GM12875 (cell line): ENCODE measurements at regions not wholly inside any gene's neighbourhood (a gene's known extent, or its start where the extent isn't known, plus 50 kb on each side); places are given as distances from the start of the nearest gene placed in this dataset.

Experiments
- H3K4me3 ChIP-seq: one replicate; pipeline ENCODE4 v1.5.1; 2011; ENCODE audit warnings: low read depth, low read length, control low read depth
- TF ChIP-seq, protein P1 (sequence below): IDR thresholded peaks from 2 replicates; pipeline ENCODE4 v1.5.1; 2011; ENCODE audit warnings: low read depth, mild to moderate bottlenecking, control low read depth, inconsistent platforms, low read length, moderate library complexity, borderline replicate concordance; ENCODE audit not compliant: insufficient read depth

DNA sequence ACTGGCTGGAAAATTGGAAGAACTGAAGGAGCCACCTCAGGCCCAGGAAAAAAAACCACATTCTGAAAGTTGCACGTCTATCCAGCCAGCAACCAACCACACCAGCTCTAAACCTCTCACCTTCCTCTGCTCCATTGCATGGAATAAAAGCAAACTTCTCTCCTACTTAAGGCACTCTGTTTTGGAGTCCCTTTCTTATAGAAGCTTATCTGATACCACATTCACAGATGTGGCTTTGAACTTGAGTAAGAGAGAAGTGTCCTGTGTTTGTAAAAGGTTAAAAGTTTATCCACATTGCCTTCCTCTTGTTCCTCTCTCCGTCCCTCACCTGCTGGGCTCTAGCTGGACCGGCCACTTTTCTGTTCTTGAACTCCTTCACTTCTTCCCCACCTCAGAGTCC is 99.6 kb upstream of the PLXNC1 start:
- TF ChIP-seq, protein P1, sequence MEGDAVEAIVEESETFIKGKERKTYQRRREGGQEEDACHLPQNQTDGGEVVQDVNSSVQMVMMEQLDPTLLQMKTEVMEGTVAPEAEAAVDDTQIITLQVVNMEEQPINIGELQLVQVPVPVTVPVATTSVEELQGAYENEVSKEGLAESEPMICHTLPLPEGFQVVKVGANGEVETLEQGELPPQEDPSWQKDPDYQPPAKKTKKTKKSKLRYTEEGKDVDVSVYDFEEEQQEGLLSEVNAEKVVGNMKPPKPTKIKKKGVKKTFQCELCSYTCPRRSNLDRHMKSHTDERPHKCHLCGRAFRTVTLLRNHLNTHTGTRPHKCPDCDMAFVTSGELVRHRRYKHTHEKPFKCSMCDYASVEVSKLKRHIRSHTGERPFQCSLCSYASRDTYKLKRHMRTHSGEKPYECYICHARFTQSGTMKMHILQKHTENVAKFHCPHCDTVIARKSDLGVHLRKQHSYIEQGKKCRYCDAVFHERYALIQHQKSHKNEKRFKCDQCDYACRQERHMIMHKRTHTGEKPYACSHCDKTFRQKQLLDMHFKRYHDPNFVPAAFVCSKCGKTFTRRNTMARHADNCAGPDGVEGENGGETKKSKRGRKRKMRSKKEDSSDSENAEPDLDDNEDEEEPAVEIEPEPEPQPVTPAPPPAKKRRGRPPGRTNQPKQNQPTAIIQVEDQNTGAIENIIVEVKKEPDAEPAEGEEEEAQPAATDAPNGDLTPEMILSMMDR, result no peak
- no peak overlapping the region for H3K4me3 ChIP-seq

DNA sequence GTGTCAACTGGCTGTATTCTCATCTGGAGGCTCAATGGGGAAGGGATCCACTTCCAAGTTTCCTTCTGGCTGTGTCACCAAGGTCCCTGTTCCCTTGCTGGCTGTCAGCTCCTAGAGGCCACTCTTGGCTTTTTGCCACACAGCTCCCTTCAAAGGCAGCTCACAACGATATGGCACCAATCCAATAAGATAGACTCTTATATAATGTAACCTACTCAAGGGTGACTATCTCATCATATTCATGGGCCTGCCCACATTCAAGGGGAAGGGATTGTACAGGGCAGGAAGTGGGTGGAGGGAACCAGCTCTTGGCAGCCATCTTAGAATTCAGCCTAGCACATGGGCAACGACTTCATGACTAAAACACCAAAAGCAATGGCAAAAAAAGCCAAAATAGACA is 98.7 kb upstream of the PLXNC1 start:
- TF ChIP-seq, protein P1, result no peak
- H3K4me3 ChIP-seq, result no peak overlapping the region

DNA sequence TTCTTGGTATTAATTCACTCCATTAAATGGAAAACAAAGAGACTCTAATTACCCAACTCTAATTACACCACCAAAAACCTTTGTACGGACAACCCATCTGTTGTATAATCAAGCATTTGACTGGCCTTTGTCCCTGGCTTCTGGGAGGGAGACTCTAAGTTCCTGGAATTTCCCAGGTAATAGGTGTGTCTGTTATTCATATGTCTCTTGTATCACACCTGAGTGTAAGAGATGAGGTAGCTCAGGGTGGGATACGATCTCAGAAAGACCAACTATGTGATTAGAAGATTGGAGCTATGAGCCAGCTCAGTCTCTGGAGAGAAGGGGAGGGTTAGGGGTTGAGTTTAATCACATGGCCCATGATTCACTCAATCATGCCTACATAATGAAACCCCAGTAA is 94.7 kb upstream of the PLXNC1 start:
- TF ChIP-seq, protein P1, result no peak
- H3K4me3 ChIP-seq, result no peak overlapping the region

DNA sequence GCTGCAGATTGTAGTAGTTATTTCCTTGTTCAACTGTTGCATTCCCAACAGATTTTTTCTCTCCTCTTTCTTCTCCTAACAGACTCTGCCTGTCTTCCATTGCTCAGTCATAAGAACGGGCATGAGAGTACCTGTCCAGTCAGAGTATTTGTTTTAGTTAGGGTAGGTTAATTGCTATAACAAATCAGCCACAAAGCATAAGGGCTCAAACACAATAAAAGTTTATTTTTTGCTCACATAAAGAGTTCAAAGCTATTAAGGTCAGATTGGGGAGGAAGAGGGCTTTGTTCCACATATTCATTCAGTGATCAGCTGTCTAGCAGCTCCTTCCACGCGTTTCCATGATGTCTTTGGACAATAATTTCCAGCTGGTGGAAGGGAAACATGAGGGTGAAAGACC is 92.8 kb upstream of the PLXNC1 start:
- TF ChIP-seq, protein P1, result no peak

DNA sequence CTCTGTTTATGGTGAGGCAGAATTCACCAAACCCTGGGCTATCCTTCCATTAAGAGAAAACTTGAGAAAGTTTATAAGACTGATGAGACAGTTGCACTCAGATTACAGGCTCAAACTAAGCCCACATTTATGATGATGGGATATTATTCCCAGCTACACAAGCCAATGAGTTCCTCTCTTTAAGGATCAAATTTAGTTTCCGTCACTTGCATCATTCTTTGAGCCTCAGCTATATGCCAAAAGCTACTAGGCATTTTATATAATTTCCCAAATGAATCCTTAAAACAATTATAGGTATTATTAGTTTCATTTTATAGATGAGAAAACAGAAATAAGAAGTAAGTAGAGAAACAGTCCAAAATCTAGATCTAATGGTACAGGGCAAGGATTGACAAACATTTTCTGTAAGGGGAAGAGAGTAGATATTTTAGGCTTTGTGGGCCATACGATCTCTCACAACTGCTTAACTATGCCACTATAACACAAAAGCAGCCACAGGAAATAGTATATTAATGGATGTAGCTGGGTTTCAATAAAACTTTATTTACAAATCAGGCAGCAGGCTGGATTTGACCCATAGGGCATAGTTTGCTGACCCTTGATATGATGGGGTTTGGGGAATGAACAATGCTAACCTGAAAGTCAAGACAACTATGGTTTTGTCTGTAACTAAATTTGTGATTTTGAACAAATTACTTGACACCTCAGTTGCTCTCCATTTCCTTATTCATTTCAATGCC is 91.8 kb upstream of the PLXNC1 start:
- TF ChIP-seq, protein P1, result no peak
- no peak overlapping the region for H3K4me3 ChIP-seq

More for the DNA sequence above, 92.8 kb upstream of the PLXNC1 start:
- H3K4me3 ChIP-seq, result no peak overlapping the region

DNA sequence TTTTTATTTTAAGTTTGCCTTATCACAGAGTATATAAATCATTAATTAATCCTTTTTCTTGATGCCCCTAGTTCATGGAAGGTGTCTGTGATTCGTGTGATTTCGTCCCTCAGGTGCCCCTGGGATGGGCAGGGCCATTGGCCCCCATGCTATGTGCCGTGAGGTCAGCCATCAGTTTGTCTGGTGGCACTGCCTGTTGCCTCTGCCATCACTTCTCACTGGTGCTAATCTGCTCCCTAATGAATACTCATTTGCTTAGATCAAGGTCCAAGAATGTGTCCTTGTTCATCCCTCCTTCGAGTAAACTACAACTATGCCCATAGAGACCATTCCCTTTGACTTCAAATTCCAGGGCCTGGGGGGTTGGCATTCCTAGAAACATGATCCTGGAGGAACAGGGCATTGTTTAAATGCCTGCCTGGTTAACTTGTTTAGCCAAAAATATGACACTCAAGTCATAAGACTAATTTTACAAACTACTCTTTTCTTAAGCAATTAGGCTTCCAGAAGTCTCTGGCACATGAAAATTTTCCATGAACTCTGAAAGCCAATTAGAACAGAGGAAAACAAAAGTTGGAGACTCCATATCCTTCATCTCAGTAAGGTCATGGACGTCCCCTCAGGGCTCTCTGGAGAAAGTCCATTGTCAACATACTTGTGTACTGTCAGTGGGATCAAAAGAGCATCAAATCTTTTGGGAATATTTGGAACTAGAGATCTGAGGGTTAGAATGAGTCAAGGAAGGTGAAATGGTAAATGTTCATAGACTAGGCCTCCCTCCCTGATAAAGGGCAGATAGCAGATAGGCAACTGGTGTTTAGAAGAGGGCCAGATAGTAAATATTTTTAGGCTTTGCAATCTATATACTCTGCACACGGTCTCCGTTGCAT is 90.9 kb upstream of the PLXNC1 start:
- no peak overlapping the region for H3K4me3 ChIP-seq
- TF ChIP-seq, protein P1, result no peak
